Hippocampal formation (tissue), 2 donors: ENCODE measurements at regions not wholly inside any gene's neighbourhood (a gene's known extent, or its start where the extent isn't known, plus 50 kb on each side); places are given as distances from the start of the nearest gene placed in this dataset.

ENCODE experiments used
- DNase-seq, 2 donors: peaks; one replicate each; lab custom pipeline; 2025; lab: John Stamatoyannopoulos, UW

DNA sequence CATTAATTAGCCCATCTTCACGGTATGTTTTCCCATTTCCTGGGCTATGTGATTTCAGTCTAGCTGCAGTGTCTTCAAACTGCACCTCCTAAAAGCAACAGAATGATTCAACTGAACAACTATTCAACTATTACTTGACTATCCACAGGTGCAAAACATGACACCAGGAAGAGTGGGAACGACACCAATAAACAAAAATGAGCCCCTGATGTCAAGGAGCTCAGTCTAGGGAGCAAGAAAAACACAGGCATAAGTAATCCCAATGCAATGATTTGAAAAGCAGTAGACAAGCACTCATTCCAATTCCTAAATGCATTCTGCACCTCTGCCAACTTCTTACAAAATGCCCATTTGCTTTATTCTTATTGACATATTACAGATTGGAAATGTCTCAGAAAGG lies 285.6 kb downstream of the ETS1 start:
- DNase-seq, result no peak

DNA sequence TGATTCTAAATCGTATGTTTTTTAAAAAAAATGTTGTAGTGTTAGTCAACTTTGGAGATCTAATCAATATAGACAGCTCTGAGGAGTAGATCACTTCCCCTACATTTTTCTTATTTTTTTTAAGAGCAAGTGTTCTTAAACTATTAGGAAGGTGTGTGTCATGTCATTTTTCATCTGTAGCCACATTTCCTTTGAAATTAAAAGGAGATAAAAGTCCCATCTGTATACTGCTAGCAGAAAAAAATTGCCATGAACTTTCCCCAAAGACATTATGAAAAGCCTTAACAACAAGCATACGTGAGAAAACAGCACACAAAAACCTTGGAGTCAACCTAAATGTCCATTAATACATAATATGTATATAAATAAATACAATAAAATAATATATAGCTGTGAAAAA lies 286.6 kb downstream of the ETS1 start:
- DNase-seq, result no peak

DNA sequence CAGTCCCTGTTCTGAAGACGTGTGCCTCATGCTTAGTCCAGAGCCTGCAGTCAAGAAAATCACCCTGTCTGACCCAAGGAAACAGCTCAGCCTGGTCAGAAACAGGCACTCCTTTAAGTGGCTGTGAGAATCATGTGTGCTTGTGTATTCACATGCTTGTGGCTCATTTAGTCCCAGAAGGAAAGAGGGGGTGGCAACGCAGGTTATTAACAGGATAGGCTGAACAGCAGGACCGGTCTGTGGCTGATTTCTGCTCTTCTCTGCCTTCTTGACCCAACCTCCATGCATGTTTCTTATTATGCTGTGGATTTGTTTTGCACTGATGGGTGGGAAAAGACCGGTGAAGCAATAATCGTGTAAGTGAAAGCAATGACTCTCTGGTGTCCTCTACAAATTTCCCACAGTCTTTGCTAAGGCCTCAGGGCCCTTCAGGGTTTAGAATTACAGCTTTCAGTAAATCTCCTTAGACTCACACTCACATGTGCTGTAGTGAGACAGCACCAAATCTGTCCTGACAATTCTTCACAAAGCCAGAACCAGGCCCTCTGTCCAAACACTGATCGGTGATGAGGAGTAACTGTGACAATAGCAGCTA lies 288.1 kb downstream of the ETS1 start:
- DNase-seq, result no peak

DNA sequence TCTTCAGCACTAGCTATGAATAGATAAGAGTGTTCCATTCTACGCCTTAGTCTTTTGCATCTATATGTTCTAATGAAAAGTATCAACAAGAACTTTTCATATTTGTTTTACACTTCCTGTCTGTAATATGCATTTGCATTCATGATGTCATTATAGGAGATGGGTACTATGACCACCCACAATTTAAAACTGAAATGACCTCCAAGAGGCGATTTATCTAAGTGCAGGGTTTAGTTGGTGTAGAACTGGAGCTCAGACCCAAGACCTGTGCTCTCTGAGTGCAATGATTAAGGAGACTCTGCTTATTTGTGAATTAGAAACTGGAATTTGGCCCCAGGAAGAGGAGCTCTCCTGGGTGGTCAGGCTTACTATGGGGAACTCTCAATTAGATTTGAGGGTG lies 289.1 kb downstream of the ETS1 start:
- no peak for DNase-seq

DNA sequence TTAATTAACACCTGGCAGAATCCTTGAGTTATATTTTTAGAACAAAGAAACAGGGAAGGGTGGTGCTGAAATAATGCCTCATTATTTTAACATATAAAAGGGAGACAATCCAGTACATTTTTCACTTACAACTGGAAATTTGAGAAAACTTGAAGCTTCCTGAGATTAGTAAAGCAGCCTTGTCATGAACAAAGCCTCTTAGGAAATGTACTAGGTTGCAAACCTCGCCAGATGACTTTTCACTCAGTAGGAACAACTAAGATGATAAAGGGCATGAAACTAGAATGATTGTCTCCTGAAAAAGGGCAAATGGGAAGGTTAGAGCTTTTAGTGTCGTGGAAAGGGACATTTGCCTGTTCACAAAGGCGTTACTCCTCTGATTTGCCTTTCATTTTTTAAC lies 289.6 kb downstream of the ETS1 start:
- no peak for DNase-seq

DNA sequence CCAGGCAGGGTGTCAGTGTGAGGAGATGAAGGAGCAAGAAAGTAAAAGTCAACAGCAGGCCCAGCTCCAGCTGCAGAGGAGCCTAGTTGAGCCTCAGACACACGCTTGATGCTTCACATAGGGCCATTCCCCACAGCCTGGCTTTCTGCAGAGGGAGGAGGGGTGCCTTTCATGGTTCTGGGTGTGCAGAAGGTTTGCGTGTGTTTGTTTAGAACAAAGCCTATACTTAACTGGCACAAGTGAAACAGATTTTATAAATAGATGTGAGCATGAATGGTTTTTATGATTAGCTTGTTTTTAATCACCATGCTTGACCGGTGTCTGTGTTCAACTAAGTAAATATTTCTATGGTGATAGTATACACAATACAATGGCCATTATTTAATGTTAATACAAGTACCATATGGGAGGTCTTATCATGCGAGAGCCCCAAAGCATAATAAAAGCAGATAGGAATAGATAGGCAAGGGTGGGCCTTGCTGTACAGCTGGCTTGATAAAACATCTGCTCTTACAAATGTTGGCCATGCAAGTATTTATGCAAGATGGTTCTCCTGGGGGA lies 290.2 kb downstream of the ETS1 start:
- no peak for DNase-seq

DNA sequence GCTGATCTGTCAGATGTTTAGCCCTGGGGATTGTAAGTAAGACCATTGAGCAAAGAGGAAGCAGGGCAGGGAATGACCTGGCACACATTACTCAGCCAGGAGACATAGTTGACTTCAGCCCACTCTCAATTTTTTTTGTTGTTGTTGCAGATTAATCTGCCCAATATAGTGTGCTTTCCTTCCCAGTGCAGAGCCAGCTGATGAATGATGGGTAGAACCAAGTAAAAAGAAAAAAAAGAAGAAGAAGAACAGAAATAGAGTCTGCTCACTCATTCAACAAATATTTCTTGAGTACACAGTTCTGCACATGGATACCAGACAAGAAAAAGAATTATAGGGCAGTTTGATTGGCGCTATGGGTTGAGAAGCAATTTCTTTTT lies 292.7 kb downstream of the ETS1 start:
- no peak for DNase-seq

DNA sequence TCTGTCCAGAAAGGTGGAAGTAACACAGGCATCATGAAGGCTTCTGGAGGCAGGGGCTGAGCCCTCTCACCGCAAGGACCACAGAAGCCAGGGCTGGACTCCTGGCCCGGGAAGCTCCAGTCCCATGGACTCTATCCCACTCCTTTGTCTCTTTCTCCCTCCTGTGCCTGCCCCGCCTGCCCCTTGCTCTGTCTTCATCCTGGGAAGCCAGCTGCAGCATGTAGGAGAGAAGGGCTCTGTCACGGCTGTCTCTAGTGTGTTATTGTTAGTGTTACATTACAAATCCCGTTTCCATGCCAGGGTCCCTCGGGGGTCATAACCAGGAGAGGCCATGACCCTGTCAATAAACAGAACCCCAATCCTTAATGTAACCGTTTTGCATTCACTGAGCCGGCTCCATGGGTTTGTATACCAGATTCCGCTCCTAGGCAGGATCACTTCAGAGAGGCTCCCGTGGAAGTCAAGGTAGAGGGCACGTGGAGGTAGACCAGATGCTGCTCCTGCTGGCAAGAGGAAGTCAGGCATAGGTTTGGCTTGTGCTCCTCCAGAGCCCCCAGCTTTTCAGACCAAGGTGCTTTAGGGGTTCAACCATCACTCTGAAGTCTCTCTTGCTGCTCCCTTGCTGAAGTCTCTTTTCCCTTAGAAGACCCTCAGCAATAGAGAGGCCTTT lies 293.2 kb downstream of the ETS1 start:
- no peak for DNase-seq

DNA sequence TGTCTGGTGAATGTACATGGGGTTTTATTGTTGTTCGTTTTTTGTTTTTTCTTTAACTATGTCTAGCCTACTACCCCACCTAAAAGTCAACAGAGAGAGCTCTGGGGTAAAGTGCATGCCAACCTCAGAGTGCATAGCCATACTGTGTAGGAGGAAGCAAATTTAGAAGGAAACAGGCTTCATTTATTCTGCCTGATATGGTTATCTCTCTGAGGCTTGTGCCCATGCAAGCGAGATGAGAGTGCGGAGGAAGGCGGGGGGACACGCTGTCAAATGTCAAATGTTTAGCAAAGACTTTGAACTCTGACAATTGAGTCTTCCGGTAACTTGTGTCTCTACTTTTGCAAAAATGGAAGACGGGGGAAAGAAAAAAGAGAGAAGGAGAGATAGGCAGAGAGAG lies 295.5 kb downstream of the ETS1 start:
- no peak for DNase-seq

DNA sequence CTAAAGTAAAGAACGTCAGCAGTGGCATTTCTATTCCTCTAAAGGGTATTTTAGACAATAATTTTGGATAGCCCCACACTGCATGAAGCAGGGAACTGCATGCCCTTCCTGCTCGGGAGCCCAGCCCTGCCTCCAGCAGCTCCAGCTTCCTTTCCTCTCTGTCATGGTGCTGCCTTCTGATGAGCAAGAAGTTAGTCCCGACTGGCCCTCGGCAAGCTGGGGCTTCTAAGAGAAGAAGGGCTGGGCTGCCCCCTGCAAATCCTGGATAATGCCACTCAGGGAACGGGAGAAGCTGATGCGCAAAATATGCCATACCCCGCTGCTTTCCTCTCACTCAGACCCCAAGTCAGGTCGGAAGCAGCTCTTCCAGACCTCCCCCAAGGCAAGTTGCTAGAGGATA lies 296.4 kb downstream of the ETS1 start:
- no peak for DNase-seq

DNA sequence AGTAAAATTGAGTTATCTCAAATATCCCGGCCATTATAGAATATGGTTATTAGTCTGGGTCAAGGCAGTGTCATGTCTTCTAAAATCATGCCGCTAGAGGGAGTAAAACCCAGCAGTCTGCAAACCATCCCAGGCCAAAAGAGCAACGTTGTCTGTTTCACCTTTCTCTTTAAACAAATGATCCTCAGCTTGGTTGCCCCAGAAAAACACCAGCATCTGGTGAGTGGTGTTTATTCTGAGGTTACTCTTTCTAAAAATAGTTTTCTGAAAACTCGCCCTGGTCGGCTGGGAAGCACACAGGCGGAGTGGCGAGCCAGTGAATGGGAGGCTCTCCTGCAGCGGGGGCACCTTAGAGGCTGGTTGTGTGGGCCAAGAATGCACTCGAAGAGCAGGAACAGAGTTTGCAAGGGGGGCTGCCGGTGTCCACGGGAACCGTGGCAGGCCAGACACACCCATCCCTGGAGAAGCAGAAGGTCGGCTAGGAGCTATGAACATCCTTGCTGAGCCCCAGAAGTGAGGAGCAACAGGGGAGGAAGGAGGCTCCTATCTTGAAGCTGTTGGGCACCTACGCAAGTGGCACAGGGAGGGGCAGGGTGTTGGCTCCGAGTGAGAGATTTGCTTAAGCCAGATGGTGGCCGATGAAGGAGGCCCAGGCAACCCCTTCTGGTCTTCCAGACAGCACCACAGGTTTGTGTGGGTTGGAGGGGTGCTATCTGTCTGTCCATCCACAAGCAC lies 297.1 kb downstream of the ETS1 start:
- peak; percentile 3 to 51 for DNase-seq

DNA sequence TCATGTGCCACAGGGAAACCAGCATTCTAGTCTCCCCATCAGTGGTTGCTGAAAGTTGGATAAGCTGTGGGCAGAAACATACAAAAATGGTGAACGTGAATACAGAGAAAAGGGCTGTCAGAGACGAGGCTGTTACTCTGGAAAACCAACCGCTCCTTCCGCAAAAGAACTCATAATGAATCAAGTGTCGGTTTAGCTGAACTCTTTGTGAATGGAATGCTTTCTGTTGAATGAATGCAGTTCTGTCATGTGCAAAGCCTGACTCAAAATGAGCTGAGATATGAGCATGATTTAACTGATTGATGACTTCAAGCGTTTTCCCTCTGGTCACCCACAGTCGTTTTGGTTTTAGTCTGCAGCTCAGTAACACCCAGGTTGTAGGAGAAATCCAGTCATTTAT lies 298.3 kb downstream of the ETS1 start:
- DNase-seq, result no peak

DNA sequence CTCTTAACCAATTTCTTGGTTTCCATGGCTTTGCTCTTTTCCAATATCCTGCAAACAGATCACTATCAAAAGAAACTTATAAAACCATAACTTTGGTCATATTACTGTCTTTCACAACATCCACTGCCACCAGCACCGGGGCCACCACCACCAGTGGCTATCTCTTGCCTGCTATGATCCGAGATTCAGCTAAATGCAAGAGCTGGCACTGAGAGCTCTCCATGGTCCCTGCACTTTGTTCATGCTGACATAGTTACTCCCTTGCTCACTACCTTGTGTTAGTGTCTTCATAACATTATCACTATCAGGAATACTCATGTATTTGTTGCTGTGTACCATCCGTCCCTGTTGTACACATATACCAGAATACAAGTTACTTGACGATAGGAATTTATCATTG lies 299.0 kb downstream of the ETS1 start:
- DNase-seq, result no peak

DNA sequence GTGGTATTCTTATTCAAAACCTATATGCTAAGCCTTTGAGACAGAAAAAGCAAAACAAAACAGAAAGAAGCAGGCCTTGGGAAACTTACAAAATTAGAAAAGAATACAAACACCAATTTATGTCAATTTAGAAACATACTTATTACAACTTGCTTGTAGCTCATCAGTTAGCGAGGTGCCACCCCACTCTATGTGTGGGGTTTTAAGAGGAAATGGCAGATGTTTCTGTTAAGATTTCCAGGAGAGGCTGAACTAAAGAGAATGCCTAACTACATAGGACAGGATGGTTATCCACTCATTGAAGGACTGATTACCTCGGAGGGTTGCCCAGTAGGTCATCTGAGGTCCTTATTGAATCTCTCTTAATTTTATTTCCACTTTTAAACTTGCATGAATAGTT lies 302.0 kb downstream of the ETS1 start:
- DNase-seq, result no peak

DNA sequence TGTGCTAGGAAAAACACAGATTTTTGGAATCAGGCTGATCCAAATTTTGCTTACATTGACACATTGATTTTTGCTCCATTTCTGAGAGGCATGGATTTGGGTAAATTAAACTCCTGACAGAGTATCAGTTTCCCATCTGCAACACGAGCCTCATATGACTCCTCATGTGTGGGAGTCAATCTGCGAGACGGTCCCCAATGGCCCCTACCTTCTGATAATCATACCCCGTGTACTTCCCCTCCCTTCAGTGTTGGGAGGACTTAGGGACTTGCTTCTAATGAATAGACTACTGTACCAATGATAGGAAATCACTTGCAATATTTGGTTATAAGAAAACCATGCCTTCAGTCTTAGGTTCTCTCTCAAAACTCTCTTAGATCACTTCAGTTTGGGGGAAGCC lies 302.7 kb downstream of the ETS1 start:
- DNase-seq, result no peak

DNA sequence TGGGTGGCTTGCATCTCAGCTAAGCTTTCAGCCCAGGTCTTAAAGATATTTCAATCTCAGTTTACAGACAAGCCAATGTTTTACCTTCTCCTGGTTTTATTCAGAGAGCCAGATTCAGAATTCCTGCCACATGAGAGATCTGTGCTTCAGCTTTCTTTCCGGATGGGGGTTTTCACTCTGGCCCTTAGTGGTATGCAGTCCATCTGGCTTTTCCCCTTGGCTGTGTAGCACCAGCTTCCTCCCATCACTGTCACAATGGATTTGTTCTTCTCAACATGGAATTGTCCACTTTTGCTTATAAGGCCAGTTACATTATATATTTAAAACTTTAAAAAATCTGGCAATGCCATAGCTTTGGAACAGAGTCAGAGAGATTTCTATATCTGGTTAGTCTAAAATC lies 303.9 kb downstream of the ETS1 start:
- DNase-seq, result no peak

DNA sequence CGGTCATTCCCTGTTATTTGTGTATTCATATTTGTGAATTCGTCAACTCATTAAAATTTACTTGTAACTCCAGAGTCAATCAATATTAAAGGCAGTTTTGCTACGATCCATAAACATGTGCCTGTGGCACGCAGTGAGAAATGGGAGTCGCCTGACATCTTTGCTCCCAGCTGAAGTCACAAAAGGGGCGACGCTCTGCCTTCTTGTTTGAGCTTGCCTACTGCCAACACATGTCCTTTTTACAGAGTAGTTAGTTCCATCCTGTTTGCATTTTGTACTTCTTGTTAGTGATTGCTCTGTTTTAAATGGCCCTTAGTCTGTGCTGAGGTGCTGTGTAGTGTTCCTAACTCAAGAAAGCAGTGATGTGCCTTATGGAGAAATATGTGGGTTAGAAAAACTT lies 305.3 kb downstream of the ETS1 start:
- DNase-seq, result no peak

DNA sequence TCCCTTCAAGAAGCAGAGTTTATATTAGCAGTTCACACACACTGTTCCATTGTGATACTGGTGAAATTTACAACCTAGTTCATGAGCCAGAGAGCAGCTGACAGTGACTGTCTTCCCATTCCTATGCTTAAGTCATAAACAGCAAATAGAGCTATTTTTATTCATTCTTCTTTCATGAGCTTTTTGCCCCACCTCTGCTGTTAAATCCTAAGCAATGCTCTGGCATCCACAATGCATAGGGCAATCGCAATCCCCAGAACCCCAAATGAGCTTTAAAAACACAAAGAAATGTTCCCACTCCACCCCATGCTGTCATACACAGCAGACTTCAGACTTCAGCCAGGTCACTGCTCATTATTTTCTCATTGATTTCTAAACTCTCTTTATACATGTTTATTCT lies 307.5 kb downstream of the ETS1 start:
- DNase-seq, result no peak

DNA sequence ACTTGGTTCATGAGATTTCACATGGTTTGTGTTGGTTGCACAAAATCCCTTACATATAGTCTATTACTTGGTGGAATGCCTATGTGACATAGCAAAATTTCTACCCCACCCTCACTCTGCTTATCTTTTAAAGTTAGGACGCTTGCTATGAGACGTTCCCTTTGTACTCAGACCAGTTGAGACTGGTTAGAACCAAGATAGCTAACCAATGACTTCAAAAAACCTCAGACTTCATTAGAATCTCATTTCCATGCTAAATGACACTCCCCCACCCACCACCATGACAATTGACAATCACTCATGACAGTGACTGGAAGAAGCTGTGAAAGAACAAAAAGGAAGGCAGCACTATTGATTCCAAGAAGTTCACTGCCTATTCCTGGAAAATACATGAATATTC lies 313.6 kb downstream of the ETS1 start:
- no peak for DNase-seq

DNA sequence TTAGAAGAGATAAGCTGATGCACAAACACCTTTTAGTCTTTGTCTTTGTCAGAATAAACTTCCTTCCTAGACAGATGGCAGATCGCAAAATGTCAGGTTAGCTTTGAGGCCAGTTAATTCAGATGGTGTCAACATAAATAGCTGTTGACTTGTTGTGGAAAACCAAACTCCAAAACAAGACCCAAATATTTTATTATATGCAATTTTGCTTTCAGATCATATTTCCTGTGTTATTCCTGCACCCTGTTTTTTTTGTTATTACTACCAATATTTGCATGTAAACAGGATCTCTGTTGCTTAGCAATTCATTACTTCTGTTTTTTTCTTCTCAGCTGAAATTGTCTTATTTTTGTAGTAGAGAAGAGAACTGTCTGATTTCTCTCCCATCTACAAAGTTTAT lies 316.0 kb downstream of the ETS1 start:
- DNase-seq, result no peak

DNA sequence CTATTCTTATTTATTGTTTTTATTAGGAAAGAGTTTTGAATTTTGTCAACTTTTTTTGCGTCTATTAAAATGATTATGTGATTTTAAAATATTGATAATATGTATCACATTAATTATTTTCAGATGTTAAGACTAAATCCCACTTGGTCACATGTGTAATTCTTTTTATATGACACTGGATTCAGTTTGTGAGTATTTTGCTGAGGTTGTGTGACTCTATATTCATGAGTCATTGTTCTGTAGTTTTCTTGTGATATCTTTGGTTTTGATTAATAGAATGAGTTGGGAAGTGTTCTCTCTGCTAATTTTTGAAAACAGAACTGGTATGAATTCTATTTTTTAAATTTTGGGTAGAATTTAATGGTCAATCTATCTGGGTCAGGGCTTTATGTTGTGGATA lies 317.9 kb downstream of the ETS1 start:
- DNase-seq, result no peak

DNA sequence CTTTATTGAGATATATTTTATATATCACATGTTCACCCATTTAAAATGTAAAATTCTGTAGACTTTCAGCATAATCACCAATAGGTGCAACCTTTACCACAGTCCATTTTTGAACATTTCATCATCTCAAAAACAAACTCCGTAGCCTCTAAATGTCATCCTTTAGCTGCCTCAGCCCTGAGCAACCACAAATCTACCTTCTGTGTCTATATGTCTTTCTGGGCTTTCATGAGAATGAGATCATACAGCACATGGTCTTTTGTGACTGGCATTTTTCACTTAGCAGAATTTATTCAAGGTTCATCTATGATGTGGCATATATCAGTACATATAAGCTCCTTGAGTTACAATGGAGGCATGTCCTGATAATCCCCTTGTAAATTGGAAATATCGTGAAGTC lies 320.5 kb downstream of the ETS1 start:
- no peak for DNase-seq
